Astrocyte of the cerebellum (primary cell): ENCODE measurements at regions not wholly inside any gene's neighbourhood (a gene's known extent, or its start where the extent isn't known, plus 50 kb on each side); places are given as distances from the start of the nearest gene placed in this dataset.

Experiments used
- DNase-seq: peaks from one replicate; pipeline ENCODE4 v3.0.0-alpha.2; 2011; ENCODE audit warnings: low read depth
- H3K4me3 ChIP-seq: 2 replicates; pipeline ENCODE4 v1.5.1; 2011; ENCODE audit warnings: mild to moderate bottlenecking, low read depth, low read length, moderate library complexity
- CTCF ChIP-seq: IDR thresholded peaks from 2 replicates; pipeline ENCODE4 v1.5.1; 2012; ENCODE audit warnings: low read length, low read depth, moderate library complexity, mild to moderate bottlenecking; ENCODE audit errors: missing control alignments
- in situ Hi-C: cut with HindIII; loops from 2 replicates; pipeline ENCODE4 v1.10.0; 2017; ENCODE audit warnings: low sequenced_read_pairs

GRCh38 chrX:148417934-148418333 lies 82.5 kb upstream of the AFF2 start:
- no peak for TF ChIP-seq CTCF
- no peak overlapping the region for H3K4me3 ChIP-seq
- DNase-seq = no peak
- in situ Hi-C loops = no loop called here

GRCh38 chrX:148422526-148422925 lies 77.9 kb upstream of the AFF2 start:
- no peak for DNase-seq
- in situ Hi-C loops = no loop called here

GRCh38 chrX:148424570-148424969 lies 75.8 kb upstream of the AFF2 start:
- in situ Hi-C loops = no loop called here
- no peak for DNase-seq
- no peak for TF ChIP-seq CTCF
- H3K4me3 ChIP-seq = no peak overlapping the region

More at GRCh38 chrX:148422526-148422925, 77.9 kb upstream of the AFF2 start:
- no peak for TF ChIP-seq CTCF
- no peak overlapping the region for H3K4me3 ChIP-seq

- in situ Hi-C loops = no loop called here
- DNase-seq = no peak
- TF ChIP-seq CTCF = no peak
- no peak overlapping the region for H3K4me3 ChIP-seq
These were observed 74.0 kb upstream of the AFF2 start for GRCh38 chrX:148426467-148426866.

GRCh38 chrX:148441387-148441786 lies 59.0 kb upstream of the AFF2 start:
- TF ChIP-seq CTCF = no peak

GRCh38 chrX:148443216-148443615 lies 57.2 kb upstream of the AFF2 start:
- H3K4me3 ChIP-seq = no peak overlapping the region
- no peak for TF ChIP-seq CTCF
- in situ Hi-C loops = no loop called here
- no peak for DNase-seq

More at GRCh38 chrX:148441387-148441786, 59.0 kb upstream of the AFF2 start:
- H3K4me3 ChIP-seq = no peak overlapping the region
- no peak for DNase-seq
- in situ Hi-C loops = no loop called here

- DNase-seq = no peak
- in situ Hi-C loops = no loop called here
- no peak for TF ChIP-seq CTCF
- no peak overlapping the region for H3K4me3 ChIP-seq
These were observed 51.7 kb upstream of the AFF2 start for GRCh38 chrX:148448686-148449085.
